IMR-90 (cell line): ENCODE measurements at regions not wholly inside any gene's neighbourhood (a gene's known extent, or its start where the extent isn't known, plus 50 kb on each side); places are given as distances from the start of the nearest gene placed in this dataset.

ENCODE experiments used
- BHLHE40 ChIP-seq: fragments of 150-350 bp; IDR thresholded peaks from 2 replicates; pipeline ENCODE4 v1.6.1; 2016; ENCODE audit warnings: mild to moderate bottlenecking, low read depth, low read length
- CEBPB ChIP-seq: IDR thresholded peaks from 2 replicates; pipeline ENCODE4 v1.6.1; 2012; ENCODE audit warnings: low read depth, low read length, improper control_type of control experiment
- FOS ChIP-seq: fragments of 150-350 bp; IDR thresholded peaks from 2 replicates; pipeline ENCODE4 v1.6.1; 2016; ENCODE audit warnings: low read depth, low read length
- MAZ ChIP-seq: IDR thresholded peaks from 2 replicates; pipeline ENCODE4 v1.6.1; 2012; ENCODE audit warnings: low read depth, mild to moderate bottlenecking, low read length, improper control_type of control experiment, moderate library complexity, borderline replicate concordance
- MXI1 ChIP-seq: IDR thresholded peaks from 2 replicates; pipeline ENCODE4 v1.6.1; 2012; ENCODE audit warnings: low read depth, mild to moderate bottlenecking, low read length, moderate library complexity, borderline replicate concordance
- NFE2L2 ChIP-seq: fragments of 150-350 bp; IDR thresholded peaks from 2 replicates; pipeline ENCODE4 v1.6.1; 2016; ENCODE audit warnings: low read depth, mild to moderate bottlenecking, low read length
- POLR2A ChIP-seq: IDR thresholded peaks from 2 replicates; pipeline ENCODE4 v1.6.1; 2012; ENCODE audit warnings: mild to moderate bottlenecking, low read depth, low read length
- RAD21 ChIP-seq: IDR thresholded peaks from 2 replicates; pipeline ENCODE4 v1.6.1; 2012; ENCODE audit warnings: low read length, improper control_type of control experiment
- RCOR1 ChIP-seq: IDR thresholded peaks from 2 replicates; pipeline ENCODE4 v1.6.1; 2012; ENCODE audit warnings: mild to moderate bottlenecking, low read length, improper control_type of control experiment; ENCODE audit not compliant: insufficient replicate concordance
- RFX5 ChIP-seq: IDR thresholded peaks from 2 replicates; pipeline ENCODE4 v1.8.0; 2012; ENCODE audit warnings: low read depth, mild to moderate bottlenecking, low read length, moderate library complexity
- SMC3 ChIP-seq: fragments of 150-350 bp; IDR thresholded peaks from 2 replicates; pipeline ENCODE4 v1.6.1; 2016; ENCODE audit warnings: low read depth, mild to moderate bottlenecking, antibody characterized with exemption, low read length, moderate library complexity
- TF ChIP-seq, protein P1 (sequence below): fragments of 150-350 bp; IDR thresholded peaks from 2 replicates; pipeline ENCODE4 v1.6.1; 2016; ENCODE audit warnings: low read depth, mild to moderate bottlenecking, low read length, moderate library complexity, borderline replicate concordance
- TF ChIP-seq, protein P2 (sequence below): conservative IDR thresholded peaks from 2 replicates; pipeline ENCODE4 v1.5.1; 2012; ENCODE audit warnings: mild to moderate bottlenecking, low read depth, low read length, improper control_type of control experiment
- TF ChIP-seq, protein P3 (sequence below): fragments of 150-350 bp; IDR thresholded peaks from 2 replicates; pipeline ENCODE4 v1.6.1; 2017; ENCODE audit warnings: mild to moderate bottlenecking, antibody characterized with exemption, low read length, low read depth

DNA sequence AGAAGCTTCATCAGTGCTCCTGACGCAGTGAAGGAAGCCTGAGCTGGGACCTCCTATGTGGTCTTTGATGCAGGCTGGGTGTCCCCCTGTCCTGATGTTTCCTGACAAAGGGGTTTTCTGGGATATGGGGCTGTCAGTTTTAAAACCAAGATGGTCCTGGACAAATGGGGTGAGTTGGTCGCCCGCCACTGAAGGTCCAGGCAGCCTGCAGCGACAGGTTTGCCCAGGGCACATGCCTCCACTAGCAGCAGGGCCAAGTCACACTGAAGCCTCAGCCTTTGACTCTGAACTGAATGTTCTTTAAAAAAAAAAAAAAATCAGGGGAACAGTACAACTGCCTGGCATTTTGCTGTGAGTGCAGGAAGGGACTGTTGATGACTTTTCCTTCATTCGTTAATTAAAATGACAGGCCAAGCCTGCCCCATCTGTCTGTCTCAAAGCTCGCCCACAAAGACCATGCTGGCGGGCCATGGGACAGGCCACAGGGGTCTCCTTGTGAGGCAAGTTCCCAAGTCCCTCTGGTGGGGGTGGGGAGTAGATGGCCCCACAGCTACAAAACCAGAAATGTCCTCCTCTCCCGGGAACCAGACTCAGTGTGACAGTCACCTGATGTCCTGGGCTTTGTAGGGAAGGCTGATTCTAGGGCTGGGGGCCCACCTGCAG is 274.8 kb downstream of the CTTN start:
- TF ChIP-seq RCOR1 = no peak
- TF ChIP-seq, protein P1, sequence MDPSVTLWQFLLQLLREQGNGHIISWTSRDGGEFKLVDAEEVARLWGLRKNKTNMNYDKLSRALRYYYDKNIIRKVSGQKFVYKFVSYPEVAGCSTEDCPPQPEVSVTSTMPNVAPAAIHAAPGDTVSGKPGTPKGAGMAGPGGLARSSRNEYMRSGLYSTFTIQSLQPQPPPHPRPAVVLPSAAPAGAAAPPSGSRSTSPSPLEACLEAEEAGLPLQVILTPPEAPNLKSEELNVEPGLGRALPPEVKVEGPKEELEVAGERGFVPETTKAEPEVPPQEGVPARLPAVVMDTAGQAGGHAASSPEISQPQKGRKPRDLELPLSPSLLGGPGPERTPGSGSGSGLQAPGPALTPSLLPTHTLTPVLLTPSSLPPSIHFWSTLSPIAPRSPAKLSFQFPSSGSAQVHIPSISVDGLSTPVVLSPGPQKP = no peak
- TF ChIP-seq RAD21 = no peak
- no peak for TF ChIP-seq FOS
- TF ChIP-seq, protein P2, sequence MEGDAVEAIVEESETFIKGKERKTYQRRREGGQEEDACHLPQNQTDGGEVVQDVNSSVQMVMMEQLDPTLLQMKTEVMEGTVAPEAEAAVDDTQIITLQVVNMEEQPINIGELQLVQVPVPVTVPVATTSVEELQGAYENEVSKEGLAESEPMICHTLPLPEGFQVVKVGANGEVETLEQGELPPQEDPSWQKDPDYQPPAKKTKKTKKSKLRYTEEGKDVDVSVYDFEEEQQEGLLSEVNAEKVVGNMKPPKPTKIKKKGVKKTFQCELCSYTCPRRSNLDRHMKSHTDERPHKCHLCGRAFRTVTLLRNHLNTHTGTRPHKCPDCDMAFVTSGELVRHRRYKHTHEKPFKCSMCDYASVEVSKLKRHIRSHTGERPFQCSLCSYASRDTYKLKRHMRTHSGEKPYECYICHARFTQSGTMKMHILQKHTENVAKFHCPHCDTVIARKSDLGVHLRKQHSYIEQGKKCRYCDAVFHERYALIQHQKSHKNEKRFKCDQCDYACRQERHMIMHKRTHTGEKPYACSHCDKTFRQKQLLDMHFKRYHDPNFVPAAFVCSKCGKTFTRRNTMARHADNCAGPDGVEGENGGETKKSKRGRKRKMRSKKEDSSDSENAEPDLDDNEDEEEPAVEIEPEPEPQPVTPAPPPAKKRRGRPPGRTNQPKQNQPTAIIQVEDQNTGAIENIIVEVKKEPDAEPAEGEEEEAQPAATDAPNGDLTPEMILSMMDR = no peak
- no peak for TF ChIP-seq RFX5
- TF ChIP-seq BHLHE40 = no peak
- TF ChIP-seq POLR2A = no peak
- TF ChIP-seq SMC3 = no peak
- TF ChIP-seq NFE2L2 = no peak
- TF ChIP-seq, protein P3, sequence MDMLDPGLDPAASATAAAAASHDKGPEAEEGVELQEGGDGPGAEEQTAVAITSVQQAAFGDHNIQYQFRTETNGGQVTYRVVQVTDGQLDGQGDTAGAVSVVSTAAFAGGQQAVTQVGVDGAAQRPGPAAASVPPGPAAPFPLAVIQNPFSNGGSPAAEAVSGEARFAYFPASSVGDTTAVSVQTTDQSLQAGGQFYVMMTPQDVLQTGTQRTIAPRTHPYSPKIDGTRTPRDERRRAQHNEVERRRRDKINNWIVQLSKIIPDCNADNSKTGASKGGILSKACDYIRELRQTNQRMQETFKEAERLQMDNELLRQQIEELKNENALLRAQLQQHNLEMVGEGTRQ = no peak
- no peak for TF ChIP-seq CEBPB
- no peak for TF ChIP-seq MXI1
- no peak for TF ChIP-seq MAZ
